ENCODE measurements at regions not wholly inside any gene's neighbourhood (a gene's known extent, or its start where the extent isn't known, plus 50 kb on each side); places are given as distances from the start of the nearest gene placed in this dataset.

GRCh38 chr11:134487696-134488095 lies 75.7 kb upstream of the B3GAT1 start:
- intact Hi-C loops (cut with DNase I) = no loop called here
- no peak for DNase-seq
- no peak for ATAC-seq
- no peak for TF ChIP-seq CTCF (IDR thresholded peaks at IDR 0.05)
- no peak for TF ChIP-seq POLR2A (IDR thresholded peaks at IDR 0.05)
- Histone ChIP-seq H3K4me1 (no peaks in the 10 kb centered on the region), H3K36me3 (peaks cover 0 to 5% (median 0%) of the 10 kb centered on the region in 4 donors), H3K27ac (no peak overlapping the region), H3K27me3 (no peaks in the 10 kb centered on the region), H3K9me3 (no peaks in the 10 kb centered on the region), H3K4me3 (no peak overlapping the region)
- WGBS (ENCODE audit: insufficient coverage, low coverage, low lambda C conversion rate, missing lambda C conversion rate) = 69% methylated on average over 3 of the region's 3 CpGs

- ATAC-seq = no peak
- TF ChIP-seq POLR2A (IDR thresholded peaks at IDR 0.05) (no peak), CTCF (IDR thresholded peaks at IDR 0.05) (no peak)
- peaks cover 0 to 5% (median 0%) of the 10 kb centered on the region in 4 donors for H3K36me3 ChIP-seq
- no peaks in the 10 kb centered on the region for H3K4me1 ChIP-seq
- H3K9me3 ChIP-seq = no peaks in the 10 kb centered on the region
- H3K27me3 ChIP-seq = no peaks in the 10 kb centered on the region
- no peak for DNase-seq
- intact Hi-C loops (cut with DNase I) = no loop called here
- H3K4me3 ChIP-seq = no peak overlapping the region
- no peak overlapping the region for H3K27ac ChIP-seq
- 80% methylated on average over 1 of the region's 6 CpGs for WGBS (ENCODE audit: insufficient coverage, low coverage, low lambda C conversion rate, missing lambda C conversion rate)
Measured at GRCh38 chr11:134486704-134487103, 74.7 kb upstream of the B3GAT1 start.

GRCh38 chr11:134486106-134486505 lies 74.1 kb upstream of the B3GAT1 start:
- no peaks in the 10 kb centered on the region for H3K4me1 ChIP-seq
- H3K36me3 ChIP-seq = peaks cover 0 to 5% (median 0%) of the 10 kb centered on the region in 4 donors
- DNase-seq = no peak
- WGBS (ENCODE audit: insufficient coverage, low coverage, low lambda C conversion rate, missing lambda C conversion rate) = 100% methylated on average over 1 of the region's 11 CpGs
- ATAC-seq = peak in 1 of 4 donors; percentile 14
- no peak overlapping the region for H3K27ac ChIP-seq
- TF ChIP-seq POLR2A (IDR thresholded peaks at IDR 0.05) (no peak), CTCF (IDR thresholded peaks at IDR 0.05) (no peak)
- H3K4me3 ChIP-seq = no peak overlapping the region
- H3K9me3 ChIP-seq = no peaks in the 10 kb centered on the region
- H3K27me3 ChIP-seq = no peaks in the 10 kb centered on the region
- intact Hi-C loops (cut with DNase I) = no loop called here

- Histone ChIP-seq H3K9me3 (no peaks in the 10 kb centered on the region), H3K36me3 (peaks cover 0 to 5% (median 0%) of the 10 kb centered on the region in 4 donors), H3K4me3 (no peak overlapping the region), H3K27me3 (no peaks in the 10 kb centered on the region), H3K27ac (no peak overlapping the region), H3K4me1 (peaks cover 0 to 7% (median 0%) of the 10 kb centered on the region in 4 donors)
- TF ChIP-seq POLR2A (IDR thresholded peaks at IDR 0.05) (no peak), CTCF (IDR thresholded peaks at IDR 0.05) (no peak)
- ATAC-seq (no peak), DNase-seq (no peak)
- intact Hi-C loops (cut with DNase I) = no loop called here
- 81% methylated on average over 4 of the region's 5 CpGs for WGBS (ENCODE audit: insufficient coverage, low coverage, low lambda C conversion rate, missing lambda C conversion rate)
Measured at GRCh38 chr11:134485316-134485715, 73.3 kb upstream of the B3GAT1 start.

- Histone ChIP-seq H3K4me1 (peaks cover 0 to 9% (median 0%) of the 10 kb centered on the region in 4 donors), H3K27ac (no peak overlapping the region), H3K9me3 (no peaks in the 10 kb centered on the region), H3K27me3 (no peaks in the 10 kb centered on the region), H3K36me3 (peaks cover 0 to 5% (median 0%) of the 10 kb centered on the region in 4 donors), H3K4me3 (no peak overlapping the region)
- no peak for ATAC-seq
- intact Hi-C loops (cut with DNase I) = no loop called here
- 68% methylated on average over 4 of the region's 4 CpGs for WGBS (ENCODE audit: insufficient coverage, low coverage, low lambda C conversion rate, missing lambda C conversion rate)
- DNase-seq = no peak
- TF ChIP-seq POLR2A (IDR thresholded peaks at IDR 0.05) (no peak), CTCF (IDR thresholded peaks at IDR 0.05) (no peak)
Measured at GRCh38 chr11:134483857-134484256, 71.8 kb upstream of the B3GAT1 start.

Data from right lobe of liver (tissue), 6 donors.